CD14-positive monocyte (primary cell): ENCODE measurements at regions not wholly inside any gene's neighbourhood (a gene's known extent, or its start where the extent isn't known, plus 50 kb on each side); places are given as distances from the start of the nearest gene placed in this dataset.

Source experiments
- DNase-seq, 3 donors: peaks; one replicate each; pipeline ENCODE4 v3.0.0-alpha.2; 2011 to 2022
- H2AFZ ChIP-seq: 2 replicates; pipeline ENCODE4 v1.6.0; 2012; ENCODE audit warnings: mild to moderate bottlenecking, low read depth, low read length, inconsistent platforms; ENCODE audit not compliant: insufficient read depth, poor library complexity, severe bottlenecking
- H3K27ac ChIP-seq, 2 donors: 1 replicate in 1 of 2; 2 replicates in 1 of 2; pipeline ENCODE4 v1.5.1; 2012 to 2013; ENCODE audit warnings: low read length in 2 of 2, control low read depth in 1 of 2, inconsistent platforms in 1 of 2, low read depth in 1 of 2, mild to moderate bottlenecking in 1 of 2
- H3K27me3 ChIP-seq, 2 donors: one replicate each; pipeline versions ENCODE4 v1.6.0 to v1.6.1; 2011 to 2013; ENCODE audit warnings: low read length in 2 of 2; ENCODE audit not compliant: control insufficient read depth in 2 of 2, insufficient read depth in 2 of 2
- H3K36me3 ChIP-seq, 2 donors: replicated peaks in 1 of 2; 1 replicate in 1 of 2; 2 replicates in 1 of 2; pipeline versions ENCODE4 v1.5.1 to v1.6.1; 2012 to 2013; ENCODE audit warnings: low read length in 2 of 2, control low read depth in 1 of 2, inconsistent platforms in 1 of 2, mild to moderate bottlenecking in 1 of 2; ENCODE audit not compliant: insufficient read depth in 2 of 2, control insufficient read depth in 1 of 2
- H3K4me1 ChIP-seq, 2 donors: 1 replicate in 1 of 2; 2 replicates in 1 of 2; pipeline versions ENCODE4 v1.5.1 to v1.6.1; 2012 to 2013; ENCODE audit warnings: low read length in 2 of 2, control low read depth in 1 of 2, inconsistent platforms in 1 of 2, mild to moderate bottlenecking in 1 of 2, moderate library complexity in 1 of 2; ENCODE audit not compliant: insufficient read depth in 2 of 2, control insufficient read depth in 1 of 2
- H3K4me2 ChIP-seq: replicated peaks from 2 replicates; pipeline ENCODE3; 2012; ENCODE audit warnings: low read length, moderate library complexity, mild to moderate bottlenecking; ENCODE audit not compliant: poor library complexity, severe bottlenecking; ENCODE audit errors: extremely low read depth
- H3K4me3 ChIP-seq, 3 experiments: fragments of 200-600 bp in 1 of 3; sonication (generic) in 1 of 3; replicated peaks in 1 of 3; 1 replicate in 2 of 3; 2 replicates in 1 of 3; pipeline ENCODE4 v1.5.1; 2011 to 2013; ENCODE audit warnings: low read length in 3 of 3, mild to moderate bottlenecking in 3 of 3, control low read depth in 2 of 3, low read depth in 2 of 3, inconsistent platforms in 1 of 3, moderate library complexity in 1 of 3
- H3K79me2 ChIP-seq: 2 replicates; pipeline ENCODE4 v1.6.0; 2012; ENCODE audit warnings: mild to moderate bottlenecking, control low read depth, inconsistent platforms, low read length, moderate library complexity; ENCODE audit not compliant: insufficient read depth
- H3K9ac ChIP-seq: 2 replicates; pipeline ENCODE4 v1.6.0; 2017; ENCODE audit warnings: low read length, mild to moderate bottlenecking; ENCODE audit not compliant: insufficient read depth, poor library complexity, severe bottlenecking
- H3K9me3 ChIP-seq, 2 donors: replicated peaks in 1 of 2; 1 replicate in 1 of 2; 2 replicates in 1 of 2; pipeline versions ENCODE4 v1.5.1 to v1.6.1; 2012 to 2013; ENCODE audit warnings: low read length in 2 of 2, control low read depth in 1 of 2; ENCODE audit not compliant: control insufficient read depth in 1 of 2, insufficient read depth in 1 of 2
- H4K20me1 ChIP-seq: 2 replicates; pipeline ENCODE4 v1.6.0; 2012; ENCODE audit warnings: mild to moderate bottlenecking, low read length, control low read depth, moderate library complexity; ENCODE audit not compliant: insufficient read depth
- H3K27ac Mint-ChIP-seq, 7 donors: one replicate each; pipeline ENCODE4 v1.8.0; 2020; ENCODE audit warnings: mild to moderate bottlenecking in 7 of 7, mixed read lengths in 7 of 7, moderate library complexity in 6 of 7, inconsistent platforms in 2 of 7
- H3K27me3 Mint-ChIP-seq, 3 donors: one replicate each; pipeline ENCODE4 v1.8.0; 2021 to 2022; ENCODE audit warnings: low read depth in 3 of 3, mild to moderate bottlenecking in 3 of 3, mixed read lengths in 3 of 3, moderate library complexity in 3 of 3, inconsistent platforms in 1 of 3
- H3K36me3 Mint-ChIP-seq, 2 donors: one replicate each; pipeline ENCODE4 v1.8.0; 2020; ENCODE audit warnings: mixed read lengths in 2 of 2, inconsistent platforms in 1 of 2, mild to moderate bottlenecking in 1 of 2
- H3K4me1 Mint-ChIP-seq: one replicate; pipeline ENCODE4 v1.8.0; 2020; ENCODE audit warnings: mild to moderate bottlenecking, mixed read lengths
- H3K4me3 Mint-ChIP-seq, 2 donors: one replicate each; pipeline ENCODE4 v1.8.0; 2020; ENCODE audit warnings: mild to moderate bottlenecking in 2 of 2, mixed read lengths in 2 of 2, moderate library complexity in 1 of 2
- H3K9me3 Mint-ChIP-seq, 7 donors: one replicate each; pipeline ENCODE4 v1.8.0; 2020 to 2022; ENCODE audit warnings: mixed read lengths in 7 of 7, mild to moderate bottlenecking in 6 of 7, moderate library complexity in 6 of 7, inconsistent platforms in 2 of 7
- CTCF ChIP-seq: fragments of 200-600 bp; IDR thresholded peaks from one replicate; pipeline ENCODE4 v1.8.0; 2022; ENCODE audit warnings: antibody characterized with exemption, mild to moderate bottlenecking
- WGBS: methylation state at CpG from one replicate; pipeline ENCODE4 v1.1.5; 2013; ENCODE audit warnings: missing lambda C conversion rate; ENCODE audit not compliant: insufficient coverage; 5-methylcytosine and 5-hydroxymethylcytosine counted together
- intact Hi-C, 2 donors: fragments of 100-400 bp; cut with micrococcal nuclease; formaldehyde crosslinking; loops; one replicate each; pipeline versions ENCODE4 v1.15.0 to v1.15.1; 2023

- WGBS = no CpG with 5 or more reads among the region's 4 CpGs
- Histone ChIP-seq H3K4me1 (no peaks in the 10 kb centered on the region), H3K4me2 (no peak overlapping the region), H3K79me2 (no peaks in the 10 kb centered on the region), H4K20me1 (no peaks in the 10 kb centered on the region), H2AFZ (no peak overlapping the region), H3K36me3 (no peaks in the 10 kb centered on the region), H3K4me3 (no peak overlapping the region), H3K9ac (no peak overlapping the region), H3K27ac (no peak overlapping the region), H3K9me3 (no peaks in the 10 kb centered on the region), H3K27me3 (no peaks in the 10 kb centered on the region)
- Mint-ChIP-seq H3K27ac (no peak overlapping the region), H3K9me3 (peaks cover 0 to 13% (median 0%) of the 10 kb centered on the region in 7 donors), H3K27me3 (no peaks in the 10 kb centered on the region), H3K4me3 (no peak overlapping the region), H3K4me1 (no peaks in the 10 kb centered on the region), H3K36me3 (no peaks in the 10 kb centered on the region)
- no peak for TF ChIP-seq CTCF
- intact Hi-C loops = no loop called here
- DNase-seq = no peak
Measured at GRCh38 chr2:4992226-4992625, 700.0 kb upstream of the SOX11 start.

- Histone ChIP-seq H4K20me1 (no peaks in the 10 kb centered on the region), H3K36me3 (no peaks in the 10 kb centered on the region), H3K9me3 (no peaks in the 10 kb centered on the region), H2AFZ (no peak overlapping the region), H3K4me1 (no peaks in the 10 kb centered on the region), H3K79me2 (no peaks in the 10 kb centered on the region), H3K27me3 (no peaks in the 10 kb centered on the region), H3K9ac (no peak overlapping the region), H3K27ac (no peak overlapping the region), H3K4me2 (no peak overlapping the region), H3K4me3 (no peak overlapping the region)
- peaks cover 0 to 9% (median 0%) of the 10 kb centered on the region in 7 donors for H3K9me3 Mint-ChIP-seq
- H3K27ac Mint-ChIP-seq = no peak overlapping the region
- WGBS = 82% methylated on average over 4 of the region's 5 CpGs
- TF ChIP-seq CTCF = no peak
- DNase-seq = no peak
- peaks cover 0 to 1% (median 0%) of the 10 kb centered on the region in 3 donors for H3K27me3 Mint-ChIP-seq
- H3K4me3 Mint-ChIP-seq = no peak overlapping the region
- H3K36me3 Mint-ChIP-seq = no peaks in the 10 kb centered on the region
- no peaks in the 10 kb centered on the region for H3K4me1 Mint-ChIP-seq
- intact Hi-C loops = no loop called here
Measured at GRCh38 chr2:4995466-4995865, 696.7 kb upstream of the SOX11 start.
